IPS DF 19.7 (cell line): ENCODE measurements at regions not wholly inside any gene's neighbourhood (a gene's known extent, or its start where the extent isn't known, plus 50 kb on each side); places are given as distances from the start of the nearest gene placed in this dataset.

Experiments used
- DNase-seq: peaks from one replicate; pipeline ENCODE4 v3.0.0-alpha.2; 2013; ENCODE audit warnings: low read depth, low spot score

DNA sequence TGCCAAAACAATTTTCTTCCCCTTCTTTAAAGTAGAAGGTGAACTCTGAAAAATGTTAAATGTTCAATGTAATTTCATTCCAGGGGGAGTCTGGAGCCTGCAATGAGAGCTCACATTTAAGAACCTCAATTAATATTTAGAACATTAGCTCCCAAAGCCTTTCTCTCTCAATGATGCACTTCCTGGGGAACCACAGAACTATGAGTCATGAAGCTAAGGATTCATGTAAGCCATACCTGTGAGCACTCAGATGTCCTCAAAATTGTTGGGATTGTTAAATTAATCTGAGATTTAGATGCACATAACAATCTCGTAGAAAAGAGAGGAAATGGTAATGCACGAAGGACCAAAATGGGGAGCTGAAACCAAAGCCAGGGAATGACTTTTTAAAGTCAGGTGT lies 244.2 kb upstream of the LRIG1 start:
- DNase-seq: no peak

DNA sequence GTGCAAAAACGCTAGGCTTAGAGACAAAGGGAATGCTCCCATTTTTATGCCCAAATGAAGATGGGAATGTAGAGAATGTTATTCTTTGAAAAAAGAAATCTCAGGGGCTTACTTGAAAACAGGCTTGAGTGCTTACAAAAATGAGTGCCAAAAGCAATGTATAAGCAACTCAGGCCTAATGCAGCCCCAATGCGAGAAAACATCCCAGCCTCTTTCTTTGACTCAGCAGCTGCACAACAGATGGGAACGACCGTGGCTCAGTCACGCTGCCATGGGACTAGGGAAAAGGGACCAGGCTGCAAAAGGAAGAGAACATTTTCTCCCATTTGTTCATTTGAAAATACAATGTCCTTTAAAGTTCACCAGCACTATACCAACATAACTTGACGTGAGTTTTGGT lies 246.4 kb upstream of the LRIG1 start:
- DNase-seq: no peak

DNA sequence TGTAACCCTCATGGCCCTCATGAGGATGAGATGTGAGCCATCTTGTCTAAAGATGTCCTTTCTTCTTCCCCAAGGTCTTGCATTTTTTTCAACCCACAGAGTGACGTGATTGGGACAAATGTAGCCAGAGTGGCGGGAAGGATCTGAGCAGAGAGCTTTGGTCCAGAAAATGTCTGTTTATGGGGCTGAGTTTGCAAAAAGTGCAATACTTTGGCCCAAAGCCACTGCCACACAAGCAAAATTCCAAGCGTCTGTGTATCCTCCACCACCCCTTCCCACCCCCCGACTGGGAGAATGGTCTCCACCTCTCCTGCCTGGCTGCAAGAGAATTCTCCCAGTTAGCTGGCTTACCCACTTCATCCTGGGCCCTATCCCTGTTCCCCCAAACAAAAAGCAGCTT lies 246.9 kb upstream of the LRIG1 start:
- DNase-seq: no peak

DNA sequence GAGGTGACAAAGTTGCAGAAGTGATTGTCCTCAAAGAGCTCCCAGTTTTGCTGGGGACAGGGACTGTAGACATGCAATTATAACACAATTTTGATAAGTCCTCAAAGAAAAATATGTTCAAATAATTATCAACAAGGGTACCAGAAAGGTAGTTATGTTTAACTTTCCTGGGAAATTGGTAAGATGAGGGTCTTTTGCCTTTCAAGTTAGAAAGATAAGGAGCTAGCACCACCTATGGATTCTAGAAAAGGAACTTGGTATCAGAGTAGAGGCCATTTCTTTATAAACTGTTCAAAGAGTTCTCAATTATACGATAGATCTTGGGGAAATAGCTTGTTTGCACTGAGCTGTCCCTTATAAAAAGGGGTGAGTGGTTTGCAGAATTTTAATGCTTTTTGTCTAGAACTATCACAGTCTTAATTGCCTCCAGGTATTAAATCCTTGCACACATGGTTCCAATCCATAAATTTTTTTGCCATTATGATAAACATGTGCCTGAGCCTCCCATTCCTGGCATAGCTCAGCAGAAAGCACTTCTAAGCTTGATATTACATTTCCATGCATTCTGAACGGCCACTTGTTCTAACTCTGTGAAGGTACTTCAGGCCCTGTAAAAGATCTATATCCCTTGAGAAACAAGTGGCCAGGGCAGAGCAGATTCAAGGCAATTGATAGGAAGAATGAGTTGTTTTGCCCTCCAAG lies 247.5 kb upstream of the LRIG1 start:
- no peak for DNase-seq

DNA sequence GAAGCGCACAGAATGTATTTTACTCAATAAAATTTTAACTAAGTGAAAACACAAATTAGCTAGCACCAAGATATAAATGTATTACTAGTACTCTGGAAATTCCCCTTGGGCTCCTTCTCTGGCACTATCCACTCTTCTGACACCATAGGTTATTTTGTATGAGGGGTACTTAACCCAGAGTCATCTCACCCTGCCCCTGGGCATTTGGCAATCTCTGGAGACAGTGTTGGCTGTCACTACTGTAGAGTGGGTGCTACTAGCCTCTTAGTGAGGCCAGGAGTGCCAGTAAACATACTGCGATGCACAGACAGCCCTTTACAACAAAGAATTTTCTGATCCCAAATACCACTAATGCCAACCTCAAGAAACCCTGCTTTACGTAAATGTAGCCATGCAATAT lies 246.3 kb upstream of the KBTBD8 start:
- DNase-seq: no peak

DNA sequence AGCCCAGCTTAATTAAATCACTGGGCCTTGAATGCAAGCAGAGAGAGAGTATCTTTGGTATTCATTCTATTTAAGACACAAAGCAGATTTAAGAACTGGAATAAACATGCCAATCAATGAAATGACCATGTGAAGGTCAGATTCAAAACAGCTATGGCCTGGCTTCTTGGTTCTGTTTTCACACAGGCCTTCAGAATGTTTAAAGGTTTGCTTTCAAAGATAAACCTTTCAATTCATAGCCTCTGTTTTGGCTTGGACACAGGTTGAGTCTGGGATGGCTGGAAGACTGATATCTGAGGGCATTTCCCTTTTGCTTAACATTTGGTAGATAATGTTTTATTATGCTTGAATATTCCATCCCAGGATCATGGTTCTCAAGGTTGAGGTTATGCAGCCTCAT lies 244.4 kb upstream of the KBTBD8 start:
- no peak for DNase-seq

DNA sequence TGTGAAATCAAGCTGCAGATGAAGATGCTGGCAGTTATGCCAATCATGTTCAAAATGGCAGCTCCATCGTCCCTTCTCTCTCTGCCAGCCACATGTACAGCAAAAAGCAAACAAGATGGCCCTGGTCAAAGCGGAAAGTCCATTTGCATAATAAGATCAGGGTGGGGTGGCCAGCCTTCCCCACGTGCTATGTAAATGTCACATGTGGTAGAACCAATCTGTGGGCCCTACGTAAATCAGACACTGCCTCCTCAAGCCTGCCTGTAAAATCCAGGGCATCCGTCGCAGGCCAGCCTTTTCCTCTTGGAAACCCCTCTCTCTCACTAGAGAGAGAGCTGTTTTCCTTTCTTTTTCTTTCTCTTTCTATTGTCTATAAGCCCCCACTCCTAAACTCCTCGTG lies 243.5 kb upstream of the KBTBD8 start:
- DNase-seq: no peak

DNA sequence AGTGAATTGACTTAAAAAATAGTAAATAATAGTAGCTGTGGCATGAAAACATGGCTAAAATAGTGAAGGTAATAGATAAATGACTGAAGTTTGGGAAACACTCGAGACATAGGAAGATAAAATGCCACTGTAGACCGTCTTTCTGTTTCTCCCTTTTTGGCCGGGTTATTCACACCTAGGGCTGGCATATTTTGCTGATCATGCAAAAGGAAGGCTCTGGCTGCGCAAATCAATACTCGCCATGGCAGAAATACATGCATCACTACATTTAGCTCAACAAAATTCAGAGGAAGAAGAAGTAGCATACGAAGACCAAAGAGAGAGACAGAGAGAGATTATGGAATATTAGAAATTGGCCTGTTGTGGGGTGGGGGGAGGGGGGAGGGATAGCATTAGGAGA lies 242.2 kb upstream of the KBTBD8 start:
- DNase-seq: no peak

DNA sequence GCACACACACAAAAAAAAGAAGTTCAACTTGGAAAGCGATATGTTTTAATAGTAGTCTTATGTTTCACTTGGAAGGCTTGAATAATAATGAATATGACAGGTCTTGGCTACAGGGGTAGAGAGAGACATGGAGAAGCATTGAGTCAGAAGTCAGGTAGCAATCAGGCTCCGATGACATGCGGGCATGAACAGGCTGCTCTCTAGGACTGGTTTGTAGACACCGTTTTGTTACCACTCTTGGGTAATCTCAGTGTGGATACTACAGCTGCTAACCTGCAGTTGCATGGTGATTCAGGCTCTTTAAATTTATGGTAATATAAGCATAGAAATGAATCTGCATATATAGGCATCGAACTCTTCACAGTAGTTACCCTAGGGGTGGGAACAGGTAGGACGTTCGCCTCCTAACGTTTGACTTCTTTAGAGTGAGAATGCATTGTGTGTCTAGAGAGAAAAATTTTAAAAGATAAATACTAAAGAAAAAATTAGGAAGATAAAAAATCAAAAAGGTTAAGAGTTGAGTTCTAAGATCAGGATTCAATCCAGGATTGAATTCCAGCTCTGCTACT lies 241.6 kb upstream of the KBTBD8 start:
- no peak for DNase-seq

DNA sequence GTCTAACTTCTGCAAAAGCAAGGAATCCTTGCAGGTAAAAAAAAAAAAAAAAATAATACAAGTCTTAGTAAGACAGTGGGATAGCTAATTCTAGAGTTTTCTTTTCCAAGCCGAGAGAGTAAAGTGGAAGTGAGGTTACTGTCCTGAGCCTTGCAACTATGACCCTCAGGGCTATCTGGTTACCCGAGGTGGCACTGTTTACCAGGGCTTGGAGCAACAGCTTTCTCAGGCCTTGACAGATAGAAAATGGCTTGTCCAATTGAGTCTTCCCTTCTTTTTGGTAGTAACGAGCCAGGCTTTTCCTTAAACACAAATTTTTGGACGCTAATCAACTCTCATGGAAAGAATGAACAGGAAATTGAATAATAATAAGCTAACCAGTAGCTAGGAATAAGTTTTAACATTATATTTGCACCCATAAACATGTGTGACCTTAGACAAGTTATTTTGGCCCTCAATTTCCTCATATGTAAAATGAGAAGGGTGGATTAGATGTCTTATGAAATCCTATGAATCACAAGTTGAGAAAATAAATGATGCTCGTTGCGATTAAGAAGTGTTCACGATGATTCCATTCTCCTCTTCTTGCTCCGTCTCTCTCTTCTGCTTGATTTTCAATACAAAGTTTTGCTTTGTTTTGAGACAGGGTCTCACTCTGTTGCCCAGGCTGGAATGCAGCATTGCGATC lies 236.9 kb upstream of the KBTBD8 start:
- DNase-seq: no peak

DNA sequence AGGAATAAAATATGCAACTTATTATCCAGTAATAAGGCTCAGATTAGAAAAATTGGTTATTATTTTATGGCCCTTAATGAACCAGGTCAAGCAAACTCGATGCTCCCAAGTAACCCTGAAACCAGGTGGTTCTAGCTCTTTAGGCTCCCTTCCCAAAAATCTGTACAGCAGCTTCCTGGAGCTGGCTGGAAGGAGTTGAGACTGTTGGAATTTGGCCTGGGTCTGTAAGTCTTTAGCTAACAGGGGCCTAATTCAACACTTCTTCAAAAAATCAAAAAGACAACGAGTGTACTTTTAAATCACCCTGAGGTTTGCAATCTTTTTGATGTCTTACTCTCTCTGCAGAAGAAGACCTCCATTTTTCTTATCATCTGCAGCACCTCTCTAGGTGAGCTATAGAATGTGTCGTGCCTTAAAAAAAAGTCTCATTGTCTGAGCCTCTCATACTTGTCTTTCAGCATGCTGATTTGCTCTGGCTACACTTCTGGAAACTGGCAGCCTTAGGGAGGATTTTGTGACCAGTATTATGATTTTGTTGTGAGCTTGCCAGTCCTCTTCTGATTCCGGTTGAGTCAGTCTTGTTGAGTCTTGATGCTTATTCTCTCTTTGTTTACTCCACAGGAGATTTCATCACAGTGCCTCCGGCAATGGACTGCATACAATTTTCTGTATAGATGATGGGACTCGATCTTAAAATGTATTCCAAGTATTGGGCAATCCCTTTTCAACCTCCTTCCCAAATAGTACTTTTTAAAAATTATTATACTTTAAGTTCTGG lies 235.0 kb upstream of the KBTBD8 start:
- DNase-seq: no peak

DNA sequence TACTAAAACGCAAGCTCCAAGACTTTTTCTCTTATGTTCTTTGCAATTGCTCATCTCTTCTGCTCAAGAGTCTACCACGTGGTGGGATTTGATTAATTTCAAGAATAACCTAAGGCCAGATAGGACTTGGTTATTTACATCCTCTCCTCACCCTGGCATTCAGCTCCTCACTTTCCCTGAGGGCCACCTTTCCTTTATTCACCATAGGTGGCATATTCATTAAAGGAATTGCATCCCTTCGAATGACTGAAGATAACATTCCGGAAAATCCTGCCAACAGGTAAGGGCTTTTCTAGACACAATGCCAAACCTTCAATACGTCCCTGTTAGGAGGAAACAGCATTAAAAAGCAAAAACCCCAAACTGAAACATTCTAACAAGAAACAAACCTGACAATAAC lies 220.0 kb upstream of the KBTBD8 start:
- DNase-seq: no peak

DNA sequence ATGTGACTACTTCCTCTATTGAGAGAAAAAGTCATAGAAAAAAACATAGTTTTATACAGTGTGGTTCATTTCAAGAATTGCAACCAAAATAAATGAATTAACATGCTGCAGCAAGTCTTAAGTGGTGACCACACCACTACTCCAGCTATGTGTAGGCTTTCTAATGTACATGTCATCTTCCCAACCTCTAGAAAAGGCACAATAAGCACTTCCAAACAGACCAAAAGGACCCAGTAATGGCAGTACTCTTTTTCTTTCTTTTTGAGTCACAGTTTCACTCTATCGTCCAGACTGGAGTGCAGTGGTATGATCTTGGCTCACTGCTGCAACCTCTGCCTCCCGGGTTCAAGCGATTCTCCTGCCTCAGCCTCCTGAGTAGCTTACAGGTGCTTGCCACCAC lies 219.3 kb upstream of the KBTBD8 start:
- no peak for DNase-seq

DNA sequence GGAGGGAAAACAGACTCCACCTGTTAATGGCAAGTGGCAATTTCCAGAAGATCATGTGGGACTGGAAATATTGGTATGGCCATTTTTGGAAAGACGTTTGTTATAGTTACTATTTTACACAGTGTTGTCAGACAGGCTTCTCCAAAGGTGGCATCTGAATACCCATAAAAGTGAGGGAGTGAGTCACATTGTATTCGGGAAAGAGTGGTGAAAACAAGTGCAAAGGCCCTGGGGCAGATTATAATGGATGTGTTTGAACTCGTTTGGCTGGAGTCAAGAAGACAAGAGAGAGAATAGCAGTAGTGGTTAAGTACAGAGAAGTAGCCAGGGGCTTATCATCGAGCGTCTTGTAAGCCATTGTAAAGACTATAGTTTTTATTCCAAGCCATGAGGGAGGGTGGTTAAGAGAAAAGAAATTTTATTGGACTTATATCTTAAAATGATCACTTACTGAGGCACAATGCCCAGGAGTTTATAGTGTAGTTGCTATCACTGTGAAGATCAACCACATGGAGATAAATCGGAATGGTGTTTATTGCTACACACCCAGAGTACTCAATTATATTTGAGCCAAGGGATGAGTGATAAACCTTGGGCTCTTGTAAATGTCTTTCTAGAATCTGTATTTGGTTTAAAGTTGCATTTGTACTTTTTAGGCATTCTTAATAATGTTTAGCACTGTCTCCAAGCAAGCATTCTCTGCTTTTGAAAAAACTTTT lies 212.8 kb upstream of the KBTBD8 start:
- DNase-seq: no peak

DNA sequence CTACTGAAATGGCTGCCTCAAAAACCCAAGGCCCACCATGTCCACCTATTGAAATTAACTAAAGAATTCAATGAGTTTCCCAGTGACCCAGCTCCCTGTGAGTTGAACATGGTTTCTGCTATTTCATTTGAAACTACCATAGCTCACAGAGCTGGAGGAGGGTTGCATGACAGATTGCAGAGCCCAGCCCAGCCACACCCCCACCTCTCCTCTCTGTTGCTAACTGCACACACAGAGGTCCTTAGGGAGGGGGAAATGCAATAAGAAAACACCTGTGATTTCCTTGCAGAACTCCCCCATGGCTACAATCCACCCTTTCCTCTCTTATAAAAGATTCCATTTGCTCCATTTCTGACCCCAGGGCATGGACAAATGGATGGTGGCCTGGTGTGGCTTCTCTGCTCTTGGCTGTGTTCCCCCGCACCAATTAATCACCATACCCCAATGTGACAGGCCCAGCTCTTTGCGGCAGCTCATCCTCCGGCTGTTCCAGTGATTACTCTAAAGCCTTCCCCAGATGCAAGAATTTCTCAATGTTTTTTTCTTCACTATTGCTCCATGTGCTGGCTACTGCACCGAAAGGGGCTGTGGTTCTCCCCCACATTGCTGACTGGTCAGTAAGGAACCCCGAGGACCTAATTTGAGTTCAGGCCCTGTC lies 208.4 kb upstream of the KBTBD8 start:
- no peak for DNase-seq

DNA sequence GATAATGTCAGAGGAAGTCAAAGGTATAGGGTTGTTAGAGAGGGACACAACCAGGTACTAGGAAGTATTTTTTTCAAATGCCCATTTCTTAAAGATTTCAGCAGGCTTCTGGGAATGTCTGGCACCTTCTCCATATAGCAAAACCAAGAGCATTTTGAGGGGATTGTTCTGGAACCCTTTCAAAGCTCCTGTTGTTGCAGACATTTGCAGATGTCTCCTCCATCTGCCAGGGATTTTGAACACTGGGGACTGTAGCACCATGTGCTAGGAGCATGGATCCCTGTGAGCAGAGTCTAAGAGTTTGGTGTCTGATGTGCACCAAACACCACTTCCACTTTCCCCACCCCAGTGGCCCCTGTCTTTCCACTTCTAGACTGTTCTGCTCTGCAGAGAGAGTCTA lies 206.0 kb upstream of the KBTBD8 start:
- no peak for DNase-seq

DNA sequence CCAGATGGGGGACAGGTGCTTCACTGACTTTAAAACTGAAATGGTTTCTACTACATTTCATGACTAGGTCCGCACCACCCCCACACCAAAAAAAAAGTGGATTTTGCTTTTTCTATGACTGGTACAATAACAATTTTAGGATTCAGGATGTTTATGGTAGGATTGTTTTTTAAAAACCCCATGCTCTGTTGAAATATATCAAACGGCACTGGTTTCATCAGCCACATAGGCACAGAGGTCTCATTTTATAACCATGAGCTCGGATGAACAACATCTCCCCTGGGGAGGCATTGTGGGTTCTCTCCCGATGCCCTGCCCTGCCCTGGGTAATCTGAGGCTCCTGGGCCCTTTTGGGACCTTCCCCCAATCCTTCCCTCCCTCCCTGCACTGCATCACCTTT lies 202.7 kb upstream of the KBTBD8 start:
- DNase-seq: no peak

DNA sequence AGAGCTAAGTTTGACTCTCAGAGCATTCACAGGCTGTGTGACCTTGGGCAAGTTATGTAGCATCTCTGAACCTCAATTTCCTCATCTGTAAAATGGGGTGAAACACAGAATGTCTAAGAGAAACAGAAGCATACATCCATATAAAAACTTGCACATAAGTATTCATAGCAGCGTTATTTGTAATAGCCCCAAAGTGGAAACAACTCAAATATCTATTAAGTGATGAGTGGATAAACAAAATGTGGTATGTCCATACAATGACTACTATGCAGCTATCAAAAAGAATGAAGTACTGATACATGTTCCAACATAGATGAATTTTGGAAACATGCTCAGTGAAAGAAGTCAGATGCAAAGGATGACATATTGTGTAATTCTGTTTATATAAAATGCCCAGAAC lies 201.8 kb upstream of the KBTBD8 start:
- DNase-seq: no peak

DNA sequence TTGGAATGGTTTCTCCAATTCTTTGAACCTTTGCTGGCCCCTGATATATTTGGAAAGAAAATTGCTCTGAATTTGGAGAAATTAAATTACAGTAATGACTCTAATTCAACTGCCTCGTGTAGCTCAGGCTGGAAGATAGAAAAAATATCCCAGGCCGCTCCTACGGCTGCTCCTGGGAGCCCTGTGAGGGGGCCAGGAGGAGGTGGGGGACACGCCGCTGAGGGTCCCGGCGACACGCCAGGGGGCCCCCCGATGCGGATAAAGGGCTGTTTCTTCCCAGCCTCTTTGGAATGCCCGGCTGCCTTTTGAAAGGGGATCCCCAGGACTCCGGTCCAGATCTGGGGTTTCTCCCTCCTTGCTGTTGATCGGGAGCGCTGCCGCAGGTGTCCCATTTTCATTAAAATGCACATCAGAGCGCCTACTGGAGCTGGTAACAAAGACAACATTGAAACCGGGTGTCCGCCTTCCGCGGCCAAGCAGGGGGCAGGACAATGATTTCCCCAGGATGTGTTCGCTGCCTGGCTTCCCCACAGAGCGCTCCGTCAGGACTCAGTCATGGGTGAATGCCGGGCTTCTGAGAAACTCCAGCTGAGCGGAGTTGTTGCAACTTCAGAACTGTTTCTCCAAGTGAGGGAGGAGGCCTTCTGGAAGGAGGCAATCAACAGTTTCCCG lies 200.1 kb upstream of the KBTBD8 start:
- DNase-seq: peak; percentile 77

DNA sequence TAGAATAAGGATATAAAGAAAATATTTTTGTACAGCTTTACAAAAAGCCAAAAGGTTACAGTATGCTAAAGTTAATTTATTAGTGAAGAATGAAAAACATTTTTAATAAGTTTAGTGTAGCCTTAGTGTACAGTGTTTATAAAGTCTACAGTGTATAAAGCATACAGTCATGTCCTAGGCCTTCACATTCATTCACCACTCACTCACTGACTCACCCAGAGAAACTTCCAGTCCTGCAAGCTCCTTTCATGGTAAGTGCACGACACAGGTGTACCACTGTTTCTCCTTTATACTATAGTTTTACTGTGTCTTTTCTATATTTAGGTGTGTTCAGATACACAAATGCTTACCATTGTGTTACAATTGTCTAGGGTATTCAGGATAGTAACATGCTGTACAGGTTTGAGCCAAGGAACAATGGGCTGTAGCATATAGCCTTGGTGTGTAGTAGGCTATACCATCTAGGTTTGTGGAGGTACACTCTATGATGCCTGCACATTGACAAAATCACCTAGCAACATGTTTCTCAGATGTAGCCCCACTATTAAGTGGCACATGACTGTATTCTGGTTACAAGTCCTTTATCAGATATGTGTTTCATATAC lies 197.1 kb upstream of the KBTBD8 start:
- no peak for DNase-seq
